CD4-positive, alpha-beta T cell treated with Interleukin-12 subunit alpha and Interleukin-12 subunit beta, for 1 hour (primary cell): ENCODE measurements at regions not wholly inside any gene's neighbourhood (a gene's known extent, or its start where the extent isn't known, plus 50 kb on each side); places are given as distances from the start of the nearest gene placed in this dataset.

ENCODE experiments used
- DNase-seq: peaks from one replicate; pipeline ENCODE4 v3.0.0-alpha.2; 2020

DNA sequence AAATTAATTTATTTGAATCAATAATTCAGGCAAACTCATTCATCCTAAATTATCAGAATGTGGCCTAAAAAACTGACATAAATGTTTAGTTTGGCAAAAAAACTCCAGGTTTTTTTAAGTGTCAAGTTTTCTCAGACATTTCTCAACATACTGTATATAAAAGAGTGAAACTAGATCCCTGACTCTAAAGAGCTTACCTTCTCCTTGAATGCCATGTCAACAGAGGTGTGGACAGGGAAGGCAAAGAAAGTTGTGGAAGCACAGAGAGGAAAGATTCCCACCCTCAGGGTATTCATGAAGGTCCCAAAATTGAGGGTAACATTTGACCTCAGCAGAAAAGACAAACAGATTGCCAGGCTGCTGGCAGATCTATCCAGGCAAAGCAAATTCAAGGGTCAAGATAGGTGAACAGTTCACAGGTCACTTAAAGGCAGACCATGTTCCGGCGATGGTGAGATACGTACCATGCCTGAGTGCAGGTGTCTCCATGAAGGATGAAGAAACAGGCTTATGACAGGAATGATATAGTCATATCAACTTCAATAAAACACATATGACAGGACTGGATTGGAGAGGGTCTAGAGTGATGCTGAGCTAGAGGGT is 1638.3 kb upstream of the ZEB2 start:
- DNase-seq = no peak

DNA sequence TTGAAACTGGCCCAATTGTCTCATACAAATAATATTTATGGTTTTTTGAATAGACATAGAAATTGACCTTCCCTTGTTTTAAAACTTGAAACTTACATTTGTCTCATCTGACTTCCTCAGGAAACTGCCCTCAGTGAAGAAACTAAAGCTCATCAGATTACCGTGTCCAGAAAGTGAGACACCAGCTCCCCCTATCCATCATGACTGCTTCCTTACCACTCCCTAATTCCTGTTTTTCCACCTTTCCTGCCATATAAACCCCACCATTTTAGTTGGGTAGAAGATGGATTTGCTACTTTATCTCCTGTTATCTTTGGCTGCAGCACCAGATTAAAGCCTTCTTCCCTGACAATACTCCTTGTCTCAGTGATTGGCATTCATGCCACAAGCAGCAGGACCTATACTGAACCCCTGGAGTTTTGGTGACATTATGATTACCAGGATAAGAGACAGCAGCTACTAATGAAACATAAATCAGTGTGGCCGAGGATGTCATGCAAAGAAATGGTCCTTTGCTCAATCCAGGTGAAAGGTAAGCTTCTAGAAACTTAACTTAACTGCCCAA is 1627.6 kb upstream of the ZEB2 start:
- DNase-seq = no peak

DNA sequence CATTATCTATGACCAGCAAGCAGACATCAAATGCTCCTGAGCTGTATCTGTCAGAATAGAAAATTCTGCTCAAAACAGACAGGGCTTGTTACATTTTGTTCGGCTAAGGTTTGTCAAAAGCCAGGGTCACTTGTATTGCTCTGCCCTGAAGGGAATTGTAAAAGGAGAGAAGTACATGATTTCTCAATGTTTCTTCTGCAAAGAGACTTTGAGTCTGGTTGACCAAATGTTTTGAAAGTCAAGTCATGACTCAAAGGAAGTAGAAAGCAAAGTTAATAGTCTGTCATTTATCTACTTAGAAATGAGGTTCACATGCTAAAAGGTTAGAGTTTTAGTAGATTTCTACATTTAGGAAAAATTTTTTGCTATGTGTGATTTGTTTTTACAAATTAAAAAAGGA is 1624.1 kb upstream of the ZEB2 start:
- DNase-seq = no peak

DNA sequence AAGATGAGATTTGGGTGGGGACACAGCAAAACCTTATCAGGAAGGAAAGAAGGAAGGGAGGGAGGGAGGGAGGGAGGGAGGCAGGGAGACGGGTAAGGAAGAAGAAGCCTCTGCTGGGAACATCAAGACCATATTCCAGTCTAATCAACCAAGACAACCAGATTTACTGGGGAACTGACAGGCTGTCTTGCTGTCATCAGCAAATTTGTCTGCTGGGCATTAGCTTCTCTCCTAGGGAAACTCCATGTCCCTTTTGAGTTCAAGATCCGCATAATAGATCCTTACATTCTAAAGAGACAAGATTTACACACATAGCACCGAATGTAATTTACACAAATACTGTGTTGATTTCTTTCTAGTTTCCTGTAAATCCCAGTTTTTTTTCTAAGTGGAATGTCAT is 1618.9 kb upstream of the ZEB2 start:
- DNase-seq = no peak

DNA sequence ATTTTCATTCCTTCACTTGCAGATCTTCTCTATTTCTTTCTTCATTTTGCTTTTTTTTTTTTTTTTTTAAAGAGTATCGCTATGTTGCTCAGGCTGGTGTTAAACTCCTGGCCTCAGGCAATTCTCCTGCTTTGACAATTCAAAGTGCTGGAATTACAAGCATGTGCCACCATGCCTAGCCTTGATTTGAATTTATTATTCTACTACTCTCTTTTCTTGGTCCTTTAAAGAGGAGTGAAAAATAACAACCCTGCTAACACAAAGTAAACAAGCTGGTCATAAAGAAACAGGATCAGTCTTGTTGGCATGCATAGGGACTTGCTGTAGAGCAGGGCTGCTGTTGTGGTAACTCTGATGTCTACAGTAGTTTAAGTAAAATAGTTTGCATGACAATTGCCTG is 1615.3 kb upstream of the ZEB2 start:
- no peak for DNase-seq

DNA sequence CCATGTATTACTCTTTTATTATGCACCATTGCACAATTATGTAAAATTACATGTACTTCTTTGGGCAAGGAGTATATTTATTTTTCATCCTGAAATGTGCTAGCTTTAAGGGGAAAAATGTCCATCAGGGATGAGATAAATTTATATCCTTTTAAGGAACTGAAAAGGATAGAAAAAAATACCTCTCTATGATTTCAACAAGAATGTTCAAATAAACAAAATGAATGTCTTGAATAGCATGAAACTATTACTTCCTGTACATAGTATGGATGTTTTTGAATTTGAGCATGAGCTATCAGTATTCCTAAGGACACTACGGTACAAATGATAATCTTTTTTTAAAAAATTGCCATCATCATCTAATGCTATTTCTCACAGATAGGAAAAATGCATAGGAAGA is 1611.9 kb upstream of the ZEB2 start:
- no peak for DNase-seq

DNA sequence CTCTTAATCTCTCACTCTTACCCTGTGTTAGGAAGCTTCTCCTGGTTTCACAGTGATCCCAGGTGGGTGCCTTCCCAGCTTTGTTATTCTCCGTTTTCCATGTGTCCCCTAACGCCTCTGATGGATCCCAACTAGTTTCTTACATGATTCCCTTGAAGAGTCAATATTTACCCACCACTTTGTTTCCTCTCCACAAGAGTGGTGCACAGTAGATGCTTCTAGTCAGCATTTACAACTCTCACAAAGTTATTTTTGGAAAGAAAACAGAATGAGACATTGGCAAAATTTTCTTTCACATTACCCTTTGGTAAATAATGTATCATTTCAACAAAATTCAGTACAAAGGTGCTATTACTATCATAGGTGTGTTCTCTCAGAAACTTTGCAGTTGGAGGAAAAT is 1611.1 kb upstream of the ZEB2 start:
- no peak for DNase-seq

DNA sequence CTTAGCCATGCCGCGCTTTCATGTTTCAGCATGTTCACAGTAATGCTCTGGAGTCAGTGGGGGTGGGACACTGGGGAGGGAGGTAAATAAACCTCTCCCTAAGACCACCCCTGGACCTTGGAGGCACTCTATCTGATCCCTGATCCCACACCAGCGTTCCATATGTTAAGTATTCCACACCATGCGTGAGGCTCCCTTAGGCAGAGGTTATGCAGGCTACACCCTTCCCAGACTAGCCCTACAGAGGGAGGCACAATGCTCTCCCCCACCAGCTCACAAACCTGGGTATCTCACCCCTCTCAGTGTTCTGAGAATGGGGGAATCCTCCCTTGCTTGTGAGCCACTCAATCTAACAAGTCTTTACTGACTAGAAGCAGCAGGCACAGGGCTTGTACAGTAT is 1610.4 kb upstream of the ZEB2 start:
- no peak for DNase-seq

DNA sequence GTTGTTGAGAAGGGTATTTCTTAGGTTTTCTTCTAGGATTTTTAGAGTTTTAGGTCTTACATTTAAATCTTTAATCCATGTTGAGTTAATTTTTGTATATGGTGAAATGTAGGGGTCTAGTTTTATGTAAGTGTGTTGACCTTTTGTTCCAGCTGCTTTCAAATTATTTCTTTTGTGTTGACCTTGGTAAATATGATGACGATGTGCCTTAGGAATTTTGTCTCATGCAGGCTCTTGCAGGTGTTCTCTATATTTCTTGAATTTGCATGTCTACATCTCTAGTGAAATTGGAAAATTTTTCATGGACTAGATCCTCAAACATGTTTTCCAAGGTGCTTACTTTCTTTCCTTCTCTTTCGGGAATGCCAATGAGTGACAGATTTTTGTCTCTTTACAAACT is 1609.3 kb upstream of the ZEB2 start:
- DNase-seq = no peak

DNA sequence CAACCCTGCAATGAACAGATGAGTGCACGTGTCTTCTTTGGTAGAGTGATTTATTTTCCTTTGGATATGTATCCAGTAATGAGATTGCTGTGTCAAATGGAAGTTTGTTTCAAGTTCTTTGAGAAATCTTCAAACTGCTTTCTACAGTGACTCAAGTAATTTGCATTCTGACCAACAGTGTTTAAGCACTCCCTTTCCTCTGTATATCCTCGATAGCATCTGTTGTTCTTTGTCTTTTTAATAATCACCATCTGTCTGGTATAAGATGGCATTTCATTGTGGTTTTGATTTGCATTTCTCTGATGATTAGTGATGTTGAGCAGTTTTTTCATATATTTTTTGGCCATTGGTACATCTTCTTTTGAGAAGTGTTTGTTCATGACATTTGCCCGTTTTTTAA is 1608.3 kb upstream of the ZEB2 start:
- no peak for DNase-seq

DNA sequence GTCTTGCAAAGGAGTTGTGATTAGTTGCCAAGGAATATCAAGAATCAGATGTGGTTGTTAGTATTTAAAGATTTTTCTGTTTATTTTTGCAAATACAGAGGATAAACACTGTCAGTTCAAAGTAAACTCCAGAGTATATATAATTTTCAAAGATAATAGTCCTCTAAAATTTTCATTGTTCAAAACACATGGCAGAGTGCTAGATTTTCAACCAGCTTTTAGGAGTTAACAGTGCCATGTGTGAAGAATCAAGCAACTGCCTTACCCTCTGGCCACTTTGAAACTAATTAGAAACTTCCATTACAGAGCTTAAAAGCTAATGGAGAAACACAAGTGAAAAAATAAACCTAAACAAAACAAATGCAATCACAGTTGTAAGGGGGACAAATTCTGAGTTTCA is 1605.6 kb upstream of the ZEB2 start:
- no peak for DNase-seq

DNA sequence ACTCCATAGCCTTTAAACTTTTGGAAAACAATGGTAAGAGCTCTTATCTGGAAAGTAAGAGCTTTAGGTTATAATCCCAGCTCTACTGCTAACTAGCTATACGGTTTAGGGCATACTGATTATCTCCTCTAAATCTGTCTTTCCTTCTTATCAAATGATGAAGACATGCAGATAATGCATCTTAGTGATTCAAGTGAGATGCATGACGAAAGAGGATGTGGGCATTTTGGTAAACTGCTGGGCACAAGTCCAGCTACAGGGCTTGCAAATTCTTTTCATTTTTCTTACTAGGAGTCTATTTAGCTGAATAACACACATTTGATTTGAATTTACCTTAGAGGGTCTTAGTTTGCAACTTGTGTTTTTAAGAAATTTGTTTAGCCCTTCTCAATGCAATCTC is 1604.8 kb upstream of the ZEB2 start:
- no peak for DNase-seq

DNA sequence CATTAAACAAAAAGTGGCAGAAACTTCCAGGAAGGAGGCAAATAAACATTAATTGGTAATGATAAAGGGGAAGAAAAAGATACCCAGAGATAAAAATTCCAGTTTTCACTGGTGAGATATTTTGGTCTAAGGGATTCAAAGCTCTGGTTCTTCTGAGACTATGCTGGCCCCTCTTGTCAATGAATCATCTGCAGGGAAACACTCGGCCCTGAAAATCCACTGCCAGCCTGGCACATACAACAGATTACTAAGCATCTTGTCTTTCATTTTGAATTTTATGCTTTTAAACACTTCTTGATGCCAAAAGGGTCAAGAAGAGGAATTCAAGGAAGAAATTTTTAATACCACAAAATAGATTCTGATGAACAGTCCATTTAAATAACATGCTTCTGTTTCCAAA is 1603.8 kb upstream of the ZEB2 start:
- no peak for DNase-seq

DNA sequence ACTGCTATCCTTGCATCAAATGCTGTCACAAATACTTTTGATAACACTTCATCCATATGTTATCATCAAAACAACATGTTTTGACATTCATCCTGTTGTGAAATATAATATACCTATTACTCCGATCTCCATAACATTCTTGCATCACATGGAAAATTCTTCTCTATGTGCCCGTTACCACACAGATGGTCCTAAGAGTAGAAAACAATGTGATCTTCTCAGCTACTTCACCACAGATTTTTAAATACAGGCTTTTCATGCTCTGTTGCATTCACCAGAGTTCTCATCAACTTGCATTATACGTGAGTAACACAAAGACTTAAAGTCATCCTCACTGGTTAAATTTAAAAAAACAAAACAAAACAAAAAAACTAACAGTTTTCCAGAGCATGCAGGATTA is 1603.3 kb upstream of the ZEB2 start:
- DNase-seq = no peak

DNA sequence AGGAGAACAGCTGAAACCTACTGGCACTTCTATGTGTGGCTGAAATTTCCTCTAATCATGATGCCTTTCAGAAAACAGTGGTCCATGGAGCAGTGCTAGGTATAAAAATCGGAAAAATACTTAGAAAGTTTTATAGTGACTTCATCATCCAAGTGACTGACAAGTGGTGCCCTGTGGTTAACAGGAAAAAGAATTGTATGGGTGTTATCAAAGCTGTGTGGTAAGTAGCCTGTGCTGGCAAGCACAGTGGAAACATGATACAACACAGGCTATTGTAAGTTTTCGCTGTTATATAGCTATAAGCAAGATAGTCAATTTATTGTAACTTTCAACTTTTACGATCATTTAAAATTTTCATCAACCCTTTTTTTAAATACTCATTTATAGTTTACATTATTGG is 1599.7 kb upstream of the ZEB2 start:
- no peak for DNase-seq

DNA sequence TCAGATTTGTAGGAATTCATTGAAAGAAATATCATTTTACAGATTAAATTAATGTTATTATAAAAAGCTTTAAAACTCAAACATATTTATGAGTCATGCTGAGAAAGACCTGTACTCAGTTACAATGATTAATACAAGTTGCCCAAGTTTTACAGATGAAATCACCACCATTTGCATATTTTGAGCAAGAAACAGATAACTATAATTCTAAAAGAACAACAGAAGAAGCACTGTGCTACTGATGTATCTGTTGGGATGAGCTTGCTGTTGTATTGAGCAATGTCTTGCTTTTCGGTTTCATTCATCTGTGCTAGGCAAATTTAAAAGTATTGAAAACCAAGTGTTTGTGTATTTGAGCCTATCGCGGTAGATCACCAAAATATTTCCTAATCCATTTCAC is 1589.1 kb upstream of the ZEB2 start:
- DNase-seq = no peak

DNA sequence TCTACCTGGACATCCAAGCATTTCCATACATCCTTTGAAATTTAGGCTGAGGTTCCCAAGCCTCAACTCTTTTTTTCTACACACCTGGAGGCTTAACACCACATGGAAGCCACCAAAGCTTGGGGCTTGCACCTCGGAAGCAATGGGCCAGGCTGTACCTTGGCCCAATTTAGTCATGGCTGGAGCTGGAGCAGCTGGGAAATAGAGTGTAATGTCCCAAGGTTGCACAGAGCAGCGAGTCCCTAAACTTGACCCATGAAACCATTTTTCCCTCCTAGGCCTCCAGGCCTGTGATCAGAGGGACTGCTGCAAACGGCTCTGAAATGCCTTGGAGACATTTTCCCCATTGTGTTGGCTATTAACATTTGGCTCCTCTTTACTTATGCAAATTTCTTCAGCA is 1574.3 kb upstream of the ZEB2 start:
- no peak for DNase-seq

DNA sequence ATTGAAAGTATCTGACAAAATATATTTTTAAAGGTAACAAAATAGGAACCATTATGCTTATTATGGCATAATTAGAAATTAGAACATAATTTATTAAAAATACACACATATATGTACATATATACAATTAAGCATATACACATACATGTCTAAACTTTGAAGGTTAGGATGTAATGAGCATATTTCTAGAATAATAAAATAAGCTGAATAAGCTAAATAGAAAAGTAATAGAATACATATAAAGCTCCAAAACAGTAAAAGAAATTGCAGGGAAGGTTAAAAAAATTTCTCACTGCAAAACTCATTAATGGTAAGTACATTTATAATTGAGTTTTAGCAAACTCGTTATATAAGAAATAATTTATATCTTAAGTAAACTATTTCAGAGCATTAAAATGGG is 1561.5 kb upstream of the ZEB2 start:
- DNase-seq = no peak

DNA sequence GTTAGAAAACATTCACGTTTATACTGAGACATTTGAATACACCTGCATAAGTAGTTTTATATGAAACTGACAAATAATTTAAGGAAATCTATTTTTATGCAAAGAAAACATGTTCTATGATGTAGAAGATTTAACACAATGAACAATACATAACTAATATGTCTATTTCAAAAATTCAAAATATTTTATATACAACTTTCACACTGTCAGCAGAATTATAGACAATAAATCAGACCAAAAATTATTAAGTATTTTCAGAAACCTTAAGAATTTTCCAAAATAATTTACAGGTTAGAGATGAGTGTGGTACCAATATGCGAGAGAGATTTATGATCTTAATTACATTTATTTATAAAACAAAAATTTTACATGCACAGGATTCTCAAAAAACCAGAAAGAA is 1561.0 kb upstream of the ZEB2 start:
- DNase-seq = no peak

DNA sequence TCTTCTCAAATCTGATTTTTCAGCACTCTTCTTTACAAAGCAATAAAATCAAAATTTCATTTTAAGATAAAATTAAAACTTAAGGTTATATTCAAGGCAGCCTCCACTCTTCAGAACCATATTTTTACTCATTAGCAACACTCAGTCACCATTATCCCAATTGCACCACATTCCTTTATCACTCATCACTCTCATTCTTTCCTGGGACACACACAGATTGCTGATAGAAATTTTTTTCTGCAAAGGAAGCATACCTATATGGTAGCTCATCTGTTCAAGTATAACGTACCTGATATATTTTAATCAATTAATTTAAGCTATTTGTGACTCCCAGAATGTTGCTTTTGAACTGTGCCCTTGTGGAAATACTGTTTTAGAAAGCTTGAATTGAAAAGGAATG is 1559.3 kb upstream of the ZEB2 start:
- no peak for DNase-seq

DNA sequence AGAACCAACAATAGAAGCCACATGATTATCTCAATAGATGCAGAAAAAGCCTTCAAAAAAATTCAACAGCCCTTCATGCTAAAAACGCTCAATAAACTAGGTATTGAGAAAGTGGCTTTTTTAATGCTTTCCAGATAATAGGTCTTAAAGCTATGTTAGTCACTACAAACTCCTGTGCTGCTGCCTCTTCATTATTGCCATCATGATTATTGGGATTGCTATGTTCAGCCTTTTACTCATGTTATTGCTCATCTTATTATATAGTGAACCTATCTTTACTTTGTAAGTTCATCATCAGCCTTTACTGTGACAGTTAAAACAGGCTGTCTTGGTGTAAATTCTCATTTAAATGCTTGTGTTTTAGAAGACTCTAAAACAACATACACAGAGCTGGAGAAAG is 1557.2 kb upstream of the ZEB2 start:
- DNase-seq = no peak

DNA sequence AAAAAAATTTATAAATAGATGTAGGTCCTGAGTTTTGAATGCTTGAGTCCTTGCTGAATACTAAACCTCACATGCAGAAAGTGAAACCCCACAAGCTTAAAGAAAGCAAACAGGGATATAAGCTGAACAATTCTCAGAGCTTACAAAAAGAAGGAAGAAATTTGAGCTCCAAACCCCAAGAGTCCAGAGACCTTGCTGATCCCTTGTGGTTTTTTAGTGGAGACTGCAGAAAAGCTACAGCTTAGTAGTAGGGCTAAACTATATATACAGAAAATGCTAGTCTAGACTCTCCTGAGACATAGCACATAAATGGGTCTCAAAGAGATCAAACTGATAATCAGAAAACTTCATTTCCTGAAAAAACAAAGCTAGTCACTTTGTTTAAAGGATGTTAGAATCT is 1548.1 kb upstream of the ZEB2 start:
- DNase-seq = no peak

DNA sequence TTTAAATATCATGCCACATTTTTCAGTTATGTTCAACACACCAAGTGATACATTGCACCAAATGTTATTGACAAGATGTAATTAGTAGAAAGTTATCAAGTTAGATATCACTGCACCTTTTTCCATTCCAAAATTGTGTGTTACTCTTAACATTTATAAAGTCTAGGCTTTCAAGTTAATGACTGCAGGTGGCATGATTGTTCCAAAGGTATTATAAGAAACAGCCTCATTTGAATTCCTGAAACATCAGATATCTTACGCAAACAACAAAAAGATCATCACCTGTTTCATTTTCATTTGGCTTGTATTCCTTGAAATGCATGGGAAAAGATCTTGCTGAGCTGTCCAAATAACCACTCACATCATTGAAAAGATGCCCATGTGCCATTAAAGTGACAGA is 1528.2 kb upstream of the ZEB2 start:
- DNase-seq = no peak

DNA sequence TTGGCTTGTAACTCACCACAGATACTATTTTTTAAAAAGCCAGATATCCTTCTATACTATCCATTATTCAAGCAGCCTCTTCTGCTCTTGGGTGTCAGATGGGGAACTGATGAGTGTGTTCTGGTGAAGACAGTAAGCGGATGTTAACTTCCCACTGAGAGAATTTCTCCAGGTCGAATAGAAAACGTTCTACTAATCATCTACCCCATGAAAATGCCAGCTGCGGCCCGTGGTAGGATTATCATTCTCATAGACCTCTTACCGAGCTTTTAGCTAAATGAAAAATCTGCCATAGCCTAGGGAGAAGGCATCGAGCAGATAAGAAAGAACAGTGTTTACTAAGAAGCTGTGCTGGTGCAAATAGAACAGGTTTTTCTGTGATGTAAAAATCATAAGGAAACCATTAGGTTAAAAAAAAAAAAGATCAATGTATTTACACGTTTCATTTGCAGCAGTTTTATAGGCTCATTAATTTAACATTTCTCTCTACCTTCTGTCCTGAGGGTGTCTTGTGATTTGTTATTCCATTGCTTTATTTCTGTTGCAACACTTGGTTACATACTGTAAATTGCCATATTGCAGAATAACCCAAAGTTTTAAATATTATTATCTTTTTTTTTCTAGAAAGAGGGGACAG is 1521.5 kb upstream of the ZEB2 start:
- no peak for DNase-seq

DNA sequence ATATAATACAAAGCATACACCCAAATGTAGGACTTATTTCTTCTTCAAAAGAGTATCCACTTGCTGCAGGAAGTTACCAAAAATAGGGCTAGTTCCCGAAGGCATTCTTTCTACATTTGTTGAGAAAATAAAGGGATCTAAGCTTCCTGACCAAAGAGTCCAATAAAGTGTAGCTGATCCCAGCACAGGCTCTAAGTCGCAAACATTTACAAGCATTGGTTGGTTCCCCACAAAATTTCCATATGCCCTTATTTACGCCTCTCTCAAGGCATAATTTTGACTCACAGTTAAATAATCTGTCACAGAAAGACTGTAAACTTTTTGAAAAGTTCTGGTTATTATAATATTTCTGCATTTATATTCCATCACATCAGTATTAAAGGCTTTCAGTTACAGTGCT is 1520.1 kb upstream of the ZEB2 start:
- DNase-seq = no peak
